COLO668 (cell line): ENCODE measurements at regions not wholly inside any gene's neighbourhood (a gene's known extent, or its start where the extent isn't known, plus 50 kb on each side); places are given as distances from the start of the nearest gene placed in this dataset.
"Not testable (repeated sequence)": the region's sequence is repeated elsewhere in the genome, so short reads cannot be mapped to it uniquely, and the experiment has no call there.

Experiments
- DNase-seq: peaks from one replicate; lab custom pipeline; 2025; ENCODE audit not compliant: unreplicated experiment; lab: John Stamatoyannopoulos, UW

GRCh38 chr4:170464614-170465197, 374.9 kb upstream of the AADAT start:
- no peak for DNase-seq

GRCh38 chr4:170446782-170447181, 357.0 kb upstream of the AADAT start:
- no peak for DNase-seq

DNA sequence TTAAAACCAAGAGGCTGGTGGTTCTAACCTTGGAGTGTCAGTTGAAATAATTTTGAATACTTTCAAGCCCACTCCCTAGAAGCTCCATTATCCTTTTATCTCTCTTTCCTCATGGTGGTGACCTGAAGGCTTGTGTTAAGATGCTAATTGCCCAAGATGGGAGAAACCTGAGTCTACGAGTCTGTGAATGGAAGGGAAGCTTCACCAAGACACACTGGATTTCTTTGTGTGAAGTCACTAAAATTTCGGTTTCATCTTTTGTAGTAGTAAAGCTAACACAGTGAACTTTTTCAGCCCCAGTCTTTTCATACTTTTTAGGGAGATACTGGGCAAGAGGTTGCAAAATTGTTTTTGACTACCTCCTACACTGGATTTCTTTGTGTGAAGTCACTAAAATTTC, 351.4 kb upstream of the AADAT start:
- not testable (repeated sequence) for DNase-seq

- no peak for DNase-seq
Measured at GRCh38 chr4:170428929-170429328, 339.2 kb upstream of the AADAT start.

DNA sequence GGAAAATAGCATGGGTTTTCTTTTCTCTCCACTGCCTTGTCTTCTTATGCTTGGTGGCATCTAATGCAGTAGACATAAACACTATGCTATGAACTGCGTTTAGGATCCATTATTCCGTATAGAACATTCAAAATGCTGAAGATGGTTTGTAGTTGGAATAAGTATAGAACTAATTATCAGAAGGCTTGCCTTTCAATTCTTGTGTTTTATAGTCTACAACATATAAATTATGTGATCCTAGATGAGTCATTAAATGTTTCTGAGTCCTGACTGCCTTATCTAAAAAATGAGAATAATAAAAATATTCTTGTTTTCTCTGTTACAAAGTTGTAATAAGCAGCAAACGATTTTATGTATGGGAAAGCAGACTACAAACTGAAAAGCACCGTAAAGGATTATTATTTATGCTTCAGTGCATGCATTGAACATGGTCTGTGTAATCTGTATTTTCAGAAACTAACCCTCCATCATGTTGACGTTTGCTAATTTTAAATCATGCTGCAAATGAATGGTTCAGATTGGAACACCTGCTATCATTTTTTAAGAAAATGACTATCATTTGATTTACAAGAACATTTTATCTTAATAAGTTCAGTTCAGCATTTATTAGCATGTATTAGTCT, 335.9 kb upstream of the AADAT start:
- no peak for DNase-seq

- DNase-seq: no peak
Measured at GRCh38 chr4:170425040-170425439, 335.3 kb upstream of the AADAT start.

DNA sequence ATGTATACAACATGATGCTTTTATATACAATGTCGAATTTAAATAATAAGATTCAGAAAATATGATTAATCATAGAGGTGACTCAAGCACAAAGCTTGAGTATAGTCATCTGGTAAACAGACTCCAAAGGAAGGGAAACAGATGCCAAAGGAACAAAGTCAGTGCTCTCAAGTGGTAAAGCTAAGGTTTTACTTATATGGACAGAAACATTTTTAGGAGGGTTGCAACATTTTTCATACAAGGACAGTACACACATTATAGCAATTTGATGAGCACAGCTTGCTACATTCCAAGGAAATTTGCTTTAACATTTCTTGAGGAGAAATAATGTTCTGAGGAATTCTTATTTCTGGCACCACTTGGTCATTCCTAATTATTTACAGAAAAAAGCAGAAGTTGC, 333.4 kb upstream of the AADAT start:
- DNase-seq: no peak

GRCh38 chr4:170420255-170420693, 330.5 kb upstream of the AADAT start:
- DNase-seq: no peak

DNA sequence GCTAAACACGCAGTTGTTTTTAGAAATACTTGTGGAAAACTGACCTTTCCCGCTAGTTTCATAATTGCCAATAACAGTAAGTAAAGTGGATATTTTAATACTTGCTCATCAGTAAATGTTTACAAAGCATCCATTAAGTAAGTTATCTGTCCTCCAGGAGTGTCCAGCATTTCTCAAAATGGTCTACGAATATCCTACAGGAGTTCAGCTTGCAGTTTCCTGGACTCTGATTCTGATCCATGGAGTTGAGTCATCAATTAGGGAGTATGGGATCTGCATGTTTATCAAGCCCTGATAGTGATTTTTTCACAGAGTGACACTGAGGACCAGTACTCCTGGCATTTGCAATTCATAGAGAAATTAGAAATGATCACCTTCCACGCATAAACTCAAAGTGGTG, 325.2 kb upstream of the AADAT start:
- no peak for DNase-seq

- no peak for DNase-seq
Measured at GRCh38 chr4:170414360-170414759, 324.6 kb upstream of the AADAT start.

DNA sequence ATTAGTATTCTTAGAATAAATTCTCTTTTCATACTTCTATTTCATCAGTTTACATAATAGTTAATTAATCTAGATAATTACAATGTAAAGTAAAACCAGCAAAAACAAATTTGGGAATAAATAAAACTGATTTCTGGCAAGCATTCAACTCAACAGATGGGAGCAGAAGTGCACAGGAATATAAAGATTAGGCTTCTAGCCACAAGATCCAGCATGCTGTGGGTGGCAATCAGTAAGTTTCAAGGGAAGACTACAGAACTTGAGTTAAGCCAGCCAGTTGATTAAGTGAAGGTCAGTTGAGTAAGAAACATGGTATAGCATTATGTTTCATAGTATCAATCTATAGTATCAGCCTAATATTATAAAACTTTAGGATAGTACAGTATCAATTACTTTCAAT, 324.2 kb upstream of the AADAT start:
- no peak for DNase-seq

GRCh38 chr4:170400361-170400760, 310.6 kb upstream of the AADAT start:
- no peak for DNase-seq

GRCh38 chr4:170399581-170400293, 310.0 kb upstream of the AADAT start:
- DNase-seq: no peak

- DNase-seq: no peak
Measured at GRCh38 chr4:170398218-170398617, 308.5 kb upstream of the AADAT start.

- no peak for DNase-seq
Measured at GRCh38 chr4:170395773-170396172, 306.0 kb upstream of the AADAT start.

GRCh38 chr4:170391066-170391740, 301.4 kb upstream of the AADAT start:
- no peak for DNase-seq

GRCh38 chr4:170389411-170389810, 299.7 kb upstream of the AADAT start:
- DNase-seq: no peak

DNA sequence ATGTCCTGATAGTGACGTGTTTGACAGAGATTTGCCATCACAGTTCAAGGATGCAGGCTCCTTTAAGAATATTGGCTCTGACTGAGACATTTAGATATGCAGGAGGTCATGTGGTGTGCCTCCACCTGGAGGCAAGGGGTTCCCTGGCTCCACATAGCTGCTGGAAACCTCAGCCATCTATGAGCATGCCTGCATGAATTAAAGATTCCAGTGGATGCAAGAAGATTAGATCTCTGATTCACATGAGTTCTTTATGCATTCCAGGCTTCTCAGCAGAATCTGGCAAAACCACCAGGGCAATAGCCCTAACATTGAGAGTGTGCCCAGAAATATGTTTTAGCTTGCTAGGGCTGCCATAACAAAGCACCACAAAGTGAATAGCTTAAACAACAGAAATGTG, 298.5 kb upstream of the AADAT start:
- no peak for DNase-seq

- no peak for DNase-seq
Measured at GRCh38 chr4:170386971-170387370, 297.2 kb upstream of the AADAT start.

- no peak for DNase-seq
Measured at GRCh38 chr4:170386511-170386910, 296.8 kb upstream of the AADAT start.

- no peak for DNase-seq
Measured at GRCh38 chr4:170374770-170375169, 285.0 kb upstream of the AADAT start.

- DNase-seq: no peak
Measured at GRCh38 chr4:170348945-170349344, 259.2 kb upstream of the AADAT start.
